ENCODE measurements at regions not wholly inside any gene's neighbourhood (a gene's known extent, or its start where the extent isn't known, plus 50 kb on each side); places are given as distances from the start of the nearest gene placed in this dataset.

DNA sequence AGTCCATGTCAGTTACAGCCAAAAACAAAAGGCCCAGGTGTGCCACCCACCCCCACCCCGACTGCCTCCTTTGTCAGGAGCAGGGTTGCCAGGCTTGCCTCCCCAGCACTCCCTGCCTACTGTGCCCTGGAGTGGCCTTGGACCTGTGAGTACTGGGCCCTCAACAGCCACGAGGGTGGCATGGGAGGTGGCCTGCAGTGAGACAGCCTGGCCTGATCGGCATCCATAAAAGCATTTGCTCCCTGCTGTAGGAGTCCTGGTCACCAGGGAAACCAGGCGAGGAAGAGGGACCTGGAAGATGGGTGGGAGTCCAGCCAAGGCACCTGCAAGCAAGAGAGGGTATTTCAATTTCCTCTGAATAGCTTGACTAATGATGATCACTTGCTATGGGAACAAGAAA, 56.4 kb upstream of the KCNMB2 start:
- TF ChIP-seq POLR2A (IDR thresholded peaks at IDR 0.05) (no peak), POLR2AphosphoS5 (IDR thresholded peaks at IDR 0.05) (no peak)
- TF ChIP-seq, protein P1, sequence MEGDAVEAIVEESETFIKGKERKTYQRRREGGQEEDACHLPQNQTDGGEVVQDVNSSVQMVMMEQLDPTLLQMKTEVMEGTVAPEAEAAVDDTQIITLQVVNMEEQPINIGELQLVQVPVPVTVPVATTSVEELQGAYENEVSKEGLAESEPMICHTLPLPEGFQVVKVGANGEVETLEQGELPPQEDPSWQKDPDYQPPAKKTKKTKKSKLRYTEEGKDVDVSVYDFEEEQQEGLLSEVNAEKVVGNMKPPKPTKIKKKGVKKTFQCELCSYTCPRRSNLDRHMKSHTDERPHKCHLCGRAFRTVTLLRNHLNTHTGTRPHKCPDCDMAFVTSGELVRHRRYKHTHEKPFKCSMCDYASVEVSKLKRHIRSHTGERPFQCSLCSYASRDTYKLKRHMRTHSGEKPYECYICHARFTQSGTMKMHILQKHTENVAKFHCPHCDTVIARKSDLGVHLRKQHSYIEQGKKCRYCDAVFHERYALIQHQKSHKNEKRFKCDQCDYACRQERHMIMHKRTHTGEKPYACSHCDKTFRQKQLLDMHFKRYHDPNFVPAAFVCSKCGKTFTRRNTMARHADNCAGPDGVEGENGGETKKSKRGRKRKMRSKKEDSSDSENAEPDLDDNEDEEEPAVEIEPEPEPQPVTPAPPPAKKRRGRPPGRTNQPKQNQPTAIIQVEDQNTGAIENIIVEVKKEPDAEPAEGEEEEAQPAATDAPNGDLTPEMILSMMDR (IDR thresholded peaks at IDR 0.05), result no peak
